HCT116 (cell line): ENCODE measurements at regions not wholly inside any gene's neighbourhood (a gene's known extent, or its start where the extent isn't known, plus 50 kb on each side); places are given as distances from the start of the nearest gene placed in this dataset.

Experiments used
- ATAC-seq: fragments of 200-7000 bp; cut with Tn5 transposase; 2 replicates; pipeline ENCODE4 v1.9.1; 2020; ENCODE audit warnings: mild to moderate bottlenecking, moderate library complexity
- BruUV-seq: library from RNA; stranded (reverse); fragments of 400-500 nt; replicated peaks from 2 replicates; lab custom pipeline; 2021; lab: Mats Ljungman, UMichigan
- CTCF ChIA-PET: fragments of 300-600 bp; sonication (Branson Sonifier 250); formaldehyde crosslinking; loops from one replicate; lab custom pipeline; 2021; ENCODE audit warnings: antibody characterized with exemption; lab: Charles Lee
- POLR2A ChIA-PET: fragments of 300-600, 350-600 bp; sonication (Branson Sonifier 250); formaldehyde crosslinking; loops from one replicate; lab custom pipeline; 2021; ENCODE audit warnings: antibody characterized with exemption; lab: Charles Lee
- RAD21 ChIA-PET, 2 experiments: fragments of 300-600 bp; sonication (Branson Sonifier 250); formaldehyde crosslinking; loops; one replicate each; lab custom pipeline; 2023; ENCODE audit warnings: low total read pairs in 2 of 2; ENCODE audit not compliant: uncharacterized antibody in 2 of 2, unreplicated experiment in 2 of 2, low non-redundant PET in 1 of 2; lab: Charles Lee
- DNase-seq: peaks from one replicate; pipeline ENCODE4 v3.0.0-alpha.2; 2010; ENCODE audit warnings: low read depth, low spot score
- H2AFZ ChIP-seq: fragments of 200-600 bp; shearing (Covaris generic), sonication (generic); 2 replicates; pipeline ENCODE4 v1.6.1; 2017; ENCODE audit warnings: low read depth, mixed run types, mixed read lengths, antibody characterized with exemption, low read length; ENCODE audit not compliant: poor library complexity, severe bottlenecking
- H3K27ac ChIP-seq: 2 replicates; pipeline ENCODE4 v1.5.1; 2012; ENCODE audit warnings: low read depth, low read length
- H3K27me3 ChIP-seq: fragments of 200-600 bp; sonication (generic); 2 replicates; pipeline ENCODE4 v1.6.1; 2016; ENCODE audit warnings: mixed run types, low read length, mixed read lengths; ENCODE audit not compliant: insufficient read depth
- H3K36me3 ChIP-seq, 2 experiments: fragments of 200-500 bp in 1 of 2; fragments of 200-600 bp in 1 of 2; sonication (Bioruptor generic) in 1 of 2; sonication (generic) in 1 of 2; 2 replicates each; pipeline versions ENCODE4 v1.5.1 to v1.6.1; 2014 to 2016; ENCODE audit warnings: low read length in 2 of 2, inconsistent platforms in 1 of 2, mixed read lengths in 1 of 2, mixed run types in 1 of 2; ENCODE audit not compliant: insufficient read depth in 2 of 2, control insufficient read depth in 1 of 2
- H3K4me1 ChIP-seq, 2 experiments: fragments of 200-600 bp in 1 of 2; sonication (generic) in 1 of 2; 2 replicates each; pipeline versions ENCODE4 v1.5.1 to v1.6.1; 2012 to 2017; ENCODE audit warnings: low read length in 2 of 2, inconsistent platforms in 1 of 2, mild to moderate bottlenecking in 1 of 2, mixed read lengths in 1 of 2, mixed run types in 1 of 2, moderate library complexity in 1 of 2; ENCODE audit not compliant: insufficient read depth in 2 of 2, control insufficient read depth in 1 of 2
- H3K4me2 ChIP-seq: fragments of 200-600 bp; sonication (generic); 2 replicates; pipeline ENCODE4 v1.6.1; 2017; ENCODE audit warnings: mixed run types, low read length, mixed read lengths
- H3K4me3 ChIP-seq, 2 experiments: fragments of 200-600 bp in 1 of 2; sonication (generic) in 1 of 2; replicated peaks in 1 of 2; 2 replicates each; pipeline ENCODE4 v1.5.1; 2011 to 2016; ENCODE audit warnings: low read length in 2 of 2, control low read depth in 1 of 2, low read depth in 1 of 2, mild to moderate bottlenecking in 1 of 2, mixed read lengths in 1 of 2, mixed run types in 1 of 2
- H3K79me2 ChIP-seq: fragments of 200-600 bp; sonication (generic); 2 replicates; pipeline ENCODE4 v1.6.1; 2017; ENCODE audit warnings: mild to moderate bottlenecking, mixed run types, low read length, moderate library complexity, mixed read lengths; ENCODE audit not compliant: insufficient read depth
- H3K9ac ChIP-seq: fragments of 200-600 bp; sonication (generic); 2 replicates; pipeline ENCODE4 v1.6.1; 2016; ENCODE audit warnings: low read length, mixed read lengths
- H3K9me2 ChIP-seq: fragments of 200-600 bp; sonication (generic), shearing (Covaris generic); 2 replicates; pipeline ENCODE4 v1.6.1; 2017; ENCODE audit warnings: mixed run types, mild to moderate bottlenecking, moderate library complexity; ENCODE audit not compliant: insufficient read depth
- H3K9me3 ChIP-seq, 2 experiments: fragments of 200-500 bp in 1 of 2; fragments of 200-600 bp in 1 of 2; sonication (Bioruptor generic) in 1 of 2; sonication (generic) in 1 of 2; 2 replicates each; pipeline ENCODE4 v1.6.1; 2014 to 2017; ENCODE audit warnings: low read length in 2 of 2, mixed read lengths in 2 of 2, inconsistent platforms in 1 of 2, low read depth in 1 of 2, mild to moderate bottlenecking in 1 of 2, mixed run types in 1 of 2, moderate library complexity in 1 of 2; ENCODE audit not compliant: control insufficient read depth in 1 of 2, insufficient read depth in 1 of 2
- H4K20me1 ChIP-seq: fragments of 200-600 bp; sonication (generic), shearing (Covaris generic); 2 replicates; pipeline ENCODE4 v1.6.1; 2017; ENCODE audit warnings: mixed run types, mild to moderate bottlenecking, moderate library complexity; ENCODE audit not compliant: insufficient read depth
- CEBPB ChIP-seq: IDR thresholded peaks from 2 replicates; pipeline ENCODE4 v1.6.1; 2012; ENCODE audit warnings: low read depth
- EGR1 ChIP-seq: IDR thresholded peaks from 2 replicates; pipeline ENCODE4 v1.6.1; 2012; ENCODE audit warnings: low read depth
- ELF1 ChIP-seq: IDR thresholded peaks from 2 replicates; pipeline ENCODE4 v1.6.1; 2012; ENCODE audit warnings: low read depth, borderline replicate concordance
- POLR2A ChIP-seq: IDR thresholded peaks from 2 replicates; pipeline ENCODE4 v1.7.0; 2011; ENCODE audit warnings: borderline replicate concordance; ENCODE audit not compliant: insufficient read depth, insufficient read length; ENCODE audit errors: extremely low read depth
- RAD21 ChIP-seq: IDR thresholded peaks from 2 replicates; pipeline ENCODE4 v1.6.1; 2012; ENCODE audit warnings: low read depth, mild to moderate bottlenecking
- REST ChIP-seq: IDR thresholded peaks from 2 replicates; pipeline ENCODE4 v1.6.1; 2012; ENCODE audit warnings: low read depth
- TCF7L2 ChIP-seq: IDR thresholded peaks from 2 replicates; pipeline ENCODE4 v1.7.0; 2011; ENCODE audit warnings: borderline replicate concordance, inconsistent platforms; ENCODE audit not compliant: insufficient read depth, insufficient read length; ENCODE audit errors: extremely low read depth
- ZNF274 ChIP-seq: fragments of 200-500 bp; sonication (Bioruptor generic); IDR thresholded peaks from 2 replicates; pipeline ENCODE4 v1.6.1; 2014; ENCODE audit warnings: mild to moderate bottlenecking, low read depth, low read length, inconsistent platforms
- intact Hi-C: fragments of 100-400 bp; cut with micrococcal nuclease; formaldehyde crosslinking; loops from 2 replicates; pipeline ENCODE4 v1.10.0; 2022
- TF ChIP-seq, protein P1 (sequence below): IDR thresholded peaks from 2 replicates; pipeline ENCODE4 v1.6.1; 2012
- TF ChIP-seq, protein P2 (sequence below): IDR thresholded peaks from 2 replicates; pipeline ENCODE4 v1.6.1; 2012

GRCh38 chr4:119765469-119765868 lies 136.9 kb upstream of the PDE5A start:
- no peaks in the 10 kb centered on the region for H3K27me3 ChIP-seq
- H3K9ac ChIP-seq: no peak overlapping the region
- ChIA-PET RAD21 (no interaction called here), CTCF (no interaction called here), POLR2A (no interaction called here)
- H4K20me1 ChIP-seq: no peaks in the 10 kb centered on the region
- H3K9me2 ChIP-seq: no peaks in the 10 kb centered on the region
- DNase-seq (no peak), ATAC-seq (no peak)
- intact Hi-C loops: no loop called here
- no peak overlapping the region for H3K4me3 ChIP-seq
- no peaks in the 10 kb centered on the region for H3K79me2 ChIP-seq
- BruUV-seq: no TSS peak
- TF ChIP-seq TCF7L2: no peak
- TF ChIP-seq CEBPB: no peak
- no peak for TF ChIP-seq ELF1
- no peak for TF ChIP-seq POLR2A
- no peak for TF ChIP-seq ZNF274
- TF ChIP-seq, protein P1, sequence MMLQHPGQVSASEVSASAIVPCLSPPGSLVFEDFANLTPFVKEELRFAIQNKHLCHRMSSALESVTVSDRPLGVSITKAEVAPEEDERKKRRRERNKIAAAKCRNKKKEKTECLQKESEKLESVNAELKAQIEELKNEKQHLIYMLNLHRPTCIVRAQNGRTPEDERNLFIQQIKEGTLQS: no peak
- TF ChIP-seq RAD21: no peak
- no peak for TF ChIP-seq EGR1
- TF ChIP-seq, protein P2, sequence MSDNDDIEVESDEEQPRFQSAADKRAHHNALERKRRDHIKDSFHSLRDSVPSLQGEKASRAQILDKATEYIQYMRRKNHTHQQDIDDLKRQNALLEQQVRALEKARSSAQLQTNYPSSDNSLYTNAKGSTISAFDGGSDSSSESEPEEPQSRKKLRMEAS: no peak
- TF ChIP-seq REST: no peak
- H3K9me3 ChIP-seq: no peaks in the 10 kb centered on the region
- H3K4me1 ChIP-seq: no peaks in the 10 kb centered on the region
- H3K4me2 ChIP-seq: no peak overlapping the region
- no peak overlapping the region for H3K27ac ChIP-seq
- no peak overlapping the region for H2AFZ ChIP-seq
- H3K36me3 ChIP-seq: no peaks in the 10 kb centered on the region
